ENCODE measurements at regions not wholly inside any gene's neighbourhood (a gene's known extent, or its start where the extent isn't known, plus 50 kb on each side); places are given as distances from the start of the nearest gene placed in this dataset.

DNA sequence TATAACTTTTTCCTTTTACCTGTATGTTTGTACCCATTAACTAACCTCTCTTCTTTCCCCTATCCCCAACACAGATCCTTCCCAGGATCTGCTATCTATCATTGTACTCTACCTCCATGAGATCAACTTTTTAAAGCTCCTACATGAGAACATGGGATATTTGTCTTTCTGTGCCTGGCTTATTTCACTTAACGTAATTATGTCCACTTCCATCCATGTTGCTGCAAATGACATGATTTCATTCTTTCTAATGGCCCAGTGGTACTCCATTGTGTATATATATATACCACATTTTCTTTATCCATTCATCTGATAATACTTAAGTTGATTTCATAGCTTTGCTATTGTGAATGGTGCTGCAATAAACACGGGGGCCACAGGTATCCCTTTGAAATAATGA, 135.9 kb upstream of the THUMPD2 start:
- DNase-seq (ENCODE audit: low read depth), result no peak
- no peak overlapping the region for H3K4me3 ChIP-seq (ENCODE audit: low read depth, low read length)
- TF ChIP-seq, protein P1, sequence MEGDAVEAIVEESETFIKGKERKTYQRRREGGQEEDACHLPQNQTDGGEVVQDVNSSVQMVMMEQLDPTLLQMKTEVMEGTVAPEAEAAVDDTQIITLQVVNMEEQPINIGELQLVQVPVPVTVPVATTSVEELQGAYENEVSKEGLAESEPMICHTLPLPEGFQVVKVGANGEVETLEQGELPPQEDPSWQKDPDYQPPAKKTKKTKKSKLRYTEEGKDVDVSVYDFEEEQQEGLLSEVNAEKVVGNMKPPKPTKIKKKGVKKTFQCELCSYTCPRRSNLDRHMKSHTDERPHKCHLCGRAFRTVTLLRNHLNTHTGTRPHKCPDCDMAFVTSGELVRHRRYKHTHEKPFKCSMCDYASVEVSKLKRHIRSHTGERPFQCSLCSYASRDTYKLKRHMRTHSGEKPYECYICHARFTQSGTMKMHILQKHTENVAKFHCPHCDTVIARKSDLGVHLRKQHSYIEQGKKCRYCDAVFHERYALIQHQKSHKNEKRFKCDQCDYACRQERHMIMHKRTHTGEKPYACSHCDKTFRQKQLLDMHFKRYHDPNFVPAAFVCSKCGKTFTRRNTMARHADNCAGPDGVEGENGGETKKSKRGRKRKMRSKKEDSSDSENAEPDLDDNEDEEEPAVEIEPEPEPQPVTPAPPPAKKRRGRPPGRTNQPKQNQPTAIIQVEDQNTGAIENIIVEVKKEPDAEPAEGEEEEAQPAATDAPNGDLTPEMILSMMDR (IDR thresholded peaks at IDR 0.05; ENCODE audit: low read depth, low read length, missing control alignments), result no peak
- in situ Hi-C loops (cut with HindIII; ENCODE audit: low sequenced_read_pairs), result no loop called here

DNA sequence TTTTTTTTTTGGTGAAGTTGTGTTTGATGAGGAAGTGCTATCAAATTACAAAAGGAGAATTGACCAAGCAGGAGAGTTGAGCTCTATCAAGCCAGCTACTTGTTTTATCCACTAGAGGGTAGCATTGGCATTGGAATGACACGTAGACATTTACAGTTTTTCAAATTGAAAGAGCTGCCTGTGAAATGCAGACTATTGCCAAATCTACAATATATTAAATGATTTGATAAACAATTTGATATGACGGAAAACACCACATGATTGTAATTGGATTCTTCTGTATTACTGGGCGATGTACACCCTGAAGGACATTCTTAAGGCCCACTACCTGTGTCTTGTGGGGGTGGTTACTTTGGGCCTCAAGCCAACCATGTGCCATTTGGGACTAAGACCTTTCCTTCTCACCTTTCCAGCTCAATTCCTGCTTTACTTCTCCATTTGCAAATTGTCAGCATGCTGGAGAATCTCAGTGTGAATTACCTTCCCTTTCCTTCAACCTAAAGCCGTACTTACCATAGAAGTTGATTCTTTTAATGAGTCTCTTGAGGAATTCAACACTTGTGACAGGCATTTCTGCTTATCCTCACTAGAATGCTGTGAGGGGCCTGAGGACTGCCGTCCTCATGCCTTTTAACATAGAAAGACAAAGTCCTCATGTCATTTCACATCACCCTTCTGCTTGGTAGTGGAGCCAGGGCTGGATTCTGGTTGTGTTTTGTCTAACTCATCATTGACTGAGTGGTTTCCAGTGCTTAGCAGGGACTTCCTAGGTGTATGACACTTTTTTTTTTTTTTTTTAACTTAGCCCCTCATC, 134.8 kb upstream of the THUMPD2 start:
- in situ Hi-C loops (cut with HindIII; ENCODE audit: low sequenced_read_pairs), result no loop called here
- peak; percentile 76 for DNase-seq (ENCODE audit: low read depth)

DNA sequence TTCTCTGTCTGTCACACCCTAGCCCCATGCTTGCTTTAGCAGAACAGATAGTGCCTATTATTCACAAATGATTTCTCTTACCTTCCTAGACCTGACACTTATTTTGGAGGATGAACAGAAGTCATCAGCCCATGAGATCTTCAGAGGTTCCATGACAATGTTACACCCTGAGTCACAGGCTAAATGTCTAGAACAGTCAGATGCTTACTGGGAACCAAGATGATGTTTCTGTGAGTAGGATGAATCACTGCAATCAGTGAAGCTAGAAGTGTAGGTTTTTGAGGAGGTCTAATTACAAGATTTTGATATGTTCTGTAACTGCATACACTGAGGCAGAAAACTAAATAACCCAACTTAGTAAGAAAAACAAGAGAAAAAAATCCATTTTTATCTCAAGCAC, 123.0 kb upstream of the THUMPD2 start:
- no peak overlapping the region for H3K4me3 ChIP-seq (ENCODE audit: low read depth, low read length)
- in situ Hi-C loops (cut with HindIII; ENCODE audit: low sequenced_read_pairs), result no loop called here
- DNase-seq (ENCODE audit: low read depth), result no peak
- TF ChIP-seq, protein P1 (IDR thresholded peaks at IDR 0.05; ENCODE audit: low read depth, low read length, missing control alignments), result no peak

More for the DNA sequence above, 134.8 kb upstream of the THUMPD2 start:
- TF ChIP-seq, protein P1 (IDR thresholded peaks at IDR 0.05; ENCODE audit: low read depth, low read length, missing control alignments), result peak; percentile 69
- H3K4me3 ChIP-seq (ENCODE audit: low read depth, low read length), result no peak overlapping the region

DNA sequence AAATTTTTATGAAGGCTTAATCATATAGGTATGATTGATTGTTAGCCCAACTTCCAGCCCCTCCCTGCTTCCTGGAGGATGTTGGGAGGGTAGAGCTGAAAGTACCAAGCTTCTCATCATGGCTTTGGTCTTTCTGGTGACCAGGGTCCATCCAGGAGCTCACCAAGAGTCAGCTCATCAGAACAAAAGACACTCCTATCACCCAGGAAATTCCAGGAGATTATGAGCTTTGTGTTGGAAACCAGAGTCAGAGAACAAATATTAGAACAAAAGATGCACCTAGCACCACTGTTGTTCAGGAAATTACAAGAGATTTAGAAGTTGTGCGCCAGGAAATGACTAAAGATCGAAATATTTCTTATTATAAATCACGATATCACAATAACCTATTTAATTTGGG, 119.9 kb upstream of the THUMPD2 start:
- no peak for DNase-seq (ENCODE audit: low read depth)
- TF ChIP-seq, protein P1 (IDR thresholded peaks at IDR 0.05; ENCODE audit: low read depth, low read length, missing control alignments), result no peak
- in situ Hi-C loops (cut with HindIII; ENCODE audit: low sequenced_read_pairs), result no loop called here
- H3K4me3 ChIP-seq (ENCODE audit: low read depth, low read length), result no peak overlapping the region

DNA sequence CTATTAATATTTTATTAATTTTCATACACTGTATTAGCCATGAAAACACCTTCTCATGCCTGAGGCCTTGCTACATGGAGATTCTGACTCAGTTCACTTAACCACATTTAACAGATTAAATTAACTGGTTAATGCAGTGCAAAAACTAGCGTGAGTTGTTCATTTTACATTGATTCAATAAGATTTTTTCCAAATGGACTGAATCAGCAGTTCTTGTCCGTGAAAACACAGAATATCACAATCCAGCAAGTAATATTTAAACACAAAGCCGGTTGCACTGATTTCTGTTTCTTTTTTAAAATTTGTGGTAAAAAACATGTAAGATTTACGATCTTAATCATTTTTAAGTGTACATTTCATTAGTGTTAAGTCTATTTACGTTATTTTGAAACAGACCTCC, 118.2 kb upstream of the THUMPD2 start:
- in situ Hi-C loops (cut with HindIII; ENCODE audit: low sequenced_read_pairs), result no loop called here
- no peak overlapping the region for H3K4me3 ChIP-seq (ENCODE audit: low read depth, low read length)
- no peak for DNase-seq (ENCODE audit: low read depth)
- TF ChIP-seq, protein P1 (IDR thresholded peaks at IDR 0.05; ENCODE audit: low read depth, low read length, missing control alignments), result no peak

DNA sequence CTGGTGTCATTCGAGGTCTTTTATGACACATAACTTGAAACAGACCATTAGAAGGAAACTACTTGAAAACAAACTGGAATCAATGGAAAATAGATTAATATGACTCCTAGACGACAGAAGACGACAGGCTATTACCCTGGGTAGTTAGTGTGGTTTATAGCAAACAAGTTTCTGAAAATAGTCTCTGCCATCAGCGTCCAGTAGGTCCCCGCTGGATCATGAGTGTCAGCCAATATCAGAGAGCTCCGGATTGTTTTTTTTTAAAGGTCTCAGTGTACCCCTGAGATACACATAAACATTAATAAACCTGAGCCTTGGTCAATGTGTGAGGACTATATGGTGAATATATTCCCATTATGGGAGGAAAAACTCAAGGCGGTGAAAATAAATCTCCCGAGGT, 115.0 kb upstream of the THUMPD2 start:
- H3K4me3 ChIP-seq (ENCODE audit: low read depth, low read length), result no peak overlapping the region
- in situ Hi-C loops (cut with HindIII; ENCODE audit: low sequenced_read_pairs), result no loop called here
- TF ChIP-seq, protein P1 (IDR thresholded peaks at IDR 0.05; ENCODE audit: low read depth, low read length, missing control alignments), result no peak
- no peak for DNase-seq (ENCODE audit: low read depth)
